ENCODE measurements at regions not wholly inside any gene's neighbourhood (a gene's known extent, or its start where the extent isn't known, plus 50 kb on each side); places are given as distances from the start of the nearest gene placed in this dataset.
"Not testable (repeated sequence)": the region's sequence is repeated elsewhere in the genome, so short reads cannot be mapped to it uniquely, and the experiment has no call there.

DNA sequence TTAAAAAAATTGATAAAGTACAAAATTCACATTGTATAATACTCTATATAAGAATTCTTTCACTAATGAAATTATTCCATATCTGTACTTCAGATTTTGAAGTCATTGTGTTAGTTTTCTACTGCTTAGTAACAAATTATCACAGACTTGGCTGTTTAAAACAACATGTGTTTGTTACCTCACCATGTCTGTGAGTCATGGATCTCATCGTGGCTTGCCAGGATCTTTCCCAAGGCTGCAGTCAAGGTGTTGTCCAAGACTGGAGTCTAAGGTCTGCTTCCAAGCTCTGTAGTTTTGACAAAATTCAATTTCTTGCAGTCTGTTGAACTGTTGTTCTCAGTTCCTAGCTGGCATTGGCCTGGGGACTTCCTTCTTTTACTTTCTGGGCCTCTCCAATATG, 1286.9 kb downstream of the ADGRL3 start:
- DNase-seq (ENCODE audit: low read depth in 4 of 4, low spot score in 3 of 4): no peak

DNA sequence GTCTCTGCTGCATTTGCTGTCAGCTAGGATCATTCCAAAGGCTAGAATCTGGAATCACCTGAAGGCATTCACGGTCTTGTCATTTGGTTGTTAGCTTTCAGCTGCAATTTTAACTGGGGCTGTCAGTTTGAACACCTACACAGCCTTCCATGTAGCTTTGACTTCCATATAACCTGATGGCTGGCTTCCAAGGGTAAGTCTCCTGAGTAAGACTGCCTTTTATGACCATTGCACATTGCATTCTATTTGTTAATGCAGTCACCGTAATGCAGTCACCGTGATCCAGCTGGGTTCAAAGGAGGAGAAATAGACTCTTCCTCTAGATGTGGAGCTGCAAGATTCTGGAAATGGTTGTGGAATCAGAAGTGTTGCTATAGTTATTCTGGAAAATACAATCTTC, 1284.2 kb downstream of the ADGRL3 start:
- no peak for DNase-seq (ENCODE audit: low read depth in 4 of 4, low spot score in 3 of 4)

DNA sequence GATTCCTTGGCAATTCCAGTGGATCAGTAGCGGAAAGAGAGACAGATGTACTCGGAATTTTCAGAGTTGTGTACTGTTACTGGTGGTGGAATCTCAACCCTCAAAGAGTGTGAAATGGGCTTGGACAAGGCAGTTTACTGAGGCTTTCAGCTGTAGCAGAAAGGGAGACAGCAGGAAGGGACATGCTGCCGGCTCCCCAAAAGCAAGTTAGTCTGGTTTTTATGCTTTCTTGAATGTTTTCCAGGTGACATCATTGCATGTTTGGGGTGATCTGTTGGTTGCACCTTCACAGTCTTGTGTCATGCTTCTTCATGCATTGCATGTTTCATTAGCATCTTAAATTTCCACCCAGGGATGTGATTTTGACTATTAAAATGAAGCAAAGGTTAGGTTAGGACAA, 1282.2 kb downstream of the ADGRL3 start:
- DNase-seq (ENCODE audit: low read depth in 4 of 4, low spot score in 3 of 4): no peak

DNA sequence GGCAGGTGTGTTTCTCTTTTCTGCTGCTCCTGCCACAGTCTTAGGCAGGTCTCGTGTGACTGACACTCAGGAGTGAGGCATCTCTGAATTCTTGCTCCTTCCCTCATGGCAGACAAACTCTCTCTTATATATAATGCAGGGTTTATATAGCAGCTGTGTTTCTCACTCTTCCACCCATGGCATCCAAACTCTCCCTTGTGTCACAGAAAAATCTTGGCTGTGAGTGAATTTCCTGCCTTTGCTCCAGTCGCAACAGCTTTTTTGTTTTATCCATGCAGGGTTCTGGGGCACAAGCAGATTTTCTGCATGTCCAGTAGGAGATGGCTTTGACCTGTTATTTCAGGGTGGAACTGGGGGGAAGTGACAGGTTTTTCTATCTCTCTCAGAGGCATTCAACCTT, 1275.5 kb downstream of the ADGRL3 start:
- no peak for DNase-seq (ENCODE audit: low read depth in 4 of 4, low spot score in 3 of 4)

DNA sequence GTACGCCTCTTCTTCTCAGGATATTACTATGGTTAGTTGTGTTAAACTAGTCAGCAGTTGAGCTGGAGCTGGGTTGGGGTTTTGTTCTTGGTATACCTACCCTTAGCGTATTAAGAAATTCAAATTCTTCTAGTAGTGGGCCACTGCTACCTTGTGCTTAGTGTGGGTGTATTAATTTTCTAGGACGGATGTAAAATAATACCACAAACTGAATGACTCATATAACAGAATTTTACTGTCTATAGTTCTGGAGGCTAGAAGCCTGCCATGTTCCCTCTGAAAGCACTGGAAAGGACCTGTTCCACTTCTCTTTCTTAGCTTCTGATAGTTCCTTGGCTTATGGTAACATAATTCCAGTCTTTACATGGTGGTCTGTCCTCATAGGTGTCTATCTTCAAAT, 1274.7 kb downstream of the ADGRL3 start:
- no peak for DNase-seq (ENCODE audit: low read depth in 4 of 4, low spot score in 3 of 4)

DNA sequence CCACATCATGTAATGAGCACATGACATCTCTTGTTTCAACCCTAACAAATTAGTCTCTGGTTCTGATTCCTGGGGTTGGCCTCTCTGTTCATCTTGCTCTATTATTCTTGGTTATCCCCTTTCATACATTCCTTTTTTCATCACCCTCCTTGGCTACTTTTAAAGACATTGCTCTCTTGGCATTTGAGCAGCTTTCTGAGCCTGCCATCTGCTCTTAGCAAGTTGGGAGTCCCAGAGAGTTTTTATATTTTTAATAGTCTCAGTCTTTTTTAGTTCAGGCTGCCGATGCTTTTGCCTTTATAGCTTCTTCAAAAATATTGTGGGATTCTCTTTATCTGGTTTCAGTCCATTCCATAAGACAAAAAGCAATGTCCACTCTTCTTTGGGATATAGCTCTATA, 1270.9 kb downstream of the ADGRL3 start:
- DNase-seq (ENCODE audit: low read depth in 4 of 4, low spot score in 3 of 4): no peak

DNA sequence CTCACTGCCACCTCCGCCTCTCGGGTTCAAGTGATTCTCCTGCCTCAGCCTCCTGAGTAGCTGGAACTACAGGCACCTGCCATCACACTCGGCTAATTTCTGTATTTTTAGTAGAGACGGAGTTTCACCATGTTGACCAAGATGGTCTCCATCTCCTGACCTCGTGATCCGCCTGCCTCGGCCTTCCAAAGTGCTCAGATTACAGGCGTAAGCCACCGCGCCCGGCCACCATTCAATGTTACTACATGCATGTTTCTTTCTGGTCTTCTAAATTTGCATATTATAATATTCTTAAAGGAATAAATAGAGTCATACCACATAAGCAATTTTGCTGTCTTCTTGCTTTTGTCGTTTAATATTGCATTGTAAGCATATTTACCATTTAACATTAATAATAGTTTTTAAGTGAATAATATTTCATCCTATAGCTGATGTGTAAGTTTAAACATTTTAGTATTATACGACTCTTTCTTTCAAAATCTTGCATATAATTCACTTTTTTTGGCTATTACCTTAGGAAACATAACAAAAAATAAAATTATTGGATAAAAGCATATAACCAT, 1270.4 kb downstream of the ADGRL3 start:
- DNase-seq (ENCODE audit: low read depth in 4 of 4, low spot score in 3 of 4): no peak

DNA sequence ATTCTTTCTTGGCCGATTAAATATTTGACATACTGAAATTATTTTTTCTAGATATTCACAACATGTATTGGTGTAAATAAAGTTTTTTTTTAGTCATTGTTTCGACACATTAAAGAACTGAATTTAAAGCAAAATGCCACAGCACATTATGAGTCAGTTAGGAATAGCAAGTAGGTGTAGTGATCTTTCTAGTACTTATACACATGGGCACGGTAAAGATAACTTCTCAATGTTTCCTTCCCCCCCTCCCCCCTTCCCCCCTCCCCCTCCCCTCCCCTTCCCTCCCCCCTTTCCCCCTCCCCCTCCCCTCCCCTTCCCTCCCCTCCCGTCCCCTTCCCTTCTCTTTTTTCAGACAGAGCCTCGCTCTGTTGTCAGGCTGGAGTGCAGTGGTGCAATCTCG, 1269.9 kb downstream of the ADGRL3 start:
- DNase-seq (ENCODE audit: low read depth in 4 of 4, low spot score in 3 of 4): no peak

DNA sequence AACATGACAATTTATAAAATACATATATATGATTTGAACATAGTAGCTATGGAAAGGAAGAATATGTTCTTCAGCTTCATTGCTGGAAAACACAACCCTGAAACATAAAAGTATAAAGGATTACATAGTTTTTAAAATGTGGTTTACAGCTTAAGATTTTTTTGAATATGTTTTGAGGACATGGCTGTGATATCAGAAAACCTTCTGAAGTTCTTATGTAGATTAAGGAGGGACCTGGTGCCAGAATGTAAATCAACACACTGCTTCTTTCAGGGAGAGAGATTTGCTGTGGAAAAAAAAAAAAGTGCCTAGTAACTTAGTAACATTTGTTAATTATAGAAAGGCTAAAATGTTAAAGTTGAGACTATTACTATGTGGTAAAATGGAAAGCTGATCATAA, 1261.8 kb downstream of the ADGRL3 start:
- no peak for DNase-seq (ENCODE audit: low read depth in 4 of 4, low spot score in 3 of 4)

DNA sequence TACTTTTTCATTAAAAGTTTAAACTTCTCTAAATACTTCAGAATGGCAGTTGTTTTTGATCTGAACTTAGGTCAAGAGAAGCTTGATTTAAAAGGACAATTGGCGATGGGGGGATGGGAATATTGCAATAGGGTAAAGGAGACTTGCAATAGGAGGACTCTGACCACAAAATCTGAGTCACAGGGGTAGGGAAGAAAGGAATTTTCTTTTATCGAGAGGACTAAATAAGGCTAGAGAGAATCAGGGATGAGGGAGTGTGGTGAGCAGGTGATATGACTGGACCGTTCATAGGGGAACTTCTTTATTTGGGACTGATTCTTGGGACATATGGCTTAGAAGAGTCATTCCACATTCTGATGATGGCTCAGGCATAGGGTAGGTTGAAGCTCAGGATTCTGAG, 1260.2 kb downstream of the ADGRL3 start:
- DNase-seq (ENCODE audit: low read depth in 4 of 4, low spot score in 3 of 4): no peak

DNA sequence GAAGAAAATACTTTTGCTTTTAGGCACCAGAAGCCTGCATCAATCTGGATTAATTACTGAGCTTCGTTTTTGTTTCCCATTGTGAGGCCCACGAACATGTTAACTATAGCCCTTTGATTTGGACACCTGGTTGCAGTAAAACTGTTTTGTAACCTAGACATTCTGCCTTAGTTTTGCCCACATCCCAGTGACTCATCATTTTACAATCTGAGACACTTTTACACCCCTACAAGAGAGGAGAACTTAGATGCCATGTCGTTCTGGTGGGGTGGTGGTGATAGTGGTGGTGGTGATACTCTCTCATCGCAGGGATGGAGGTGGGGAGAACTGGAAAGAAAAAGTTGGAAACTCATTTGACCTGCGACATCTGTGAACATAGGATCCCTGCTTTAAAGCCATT, 1257.2 kb downstream of the ADGRL3 start:
- DNase-seq (ENCODE audit: low read depth in 4 of 4, low spot score in 3 of 4): no peak

DNA sequence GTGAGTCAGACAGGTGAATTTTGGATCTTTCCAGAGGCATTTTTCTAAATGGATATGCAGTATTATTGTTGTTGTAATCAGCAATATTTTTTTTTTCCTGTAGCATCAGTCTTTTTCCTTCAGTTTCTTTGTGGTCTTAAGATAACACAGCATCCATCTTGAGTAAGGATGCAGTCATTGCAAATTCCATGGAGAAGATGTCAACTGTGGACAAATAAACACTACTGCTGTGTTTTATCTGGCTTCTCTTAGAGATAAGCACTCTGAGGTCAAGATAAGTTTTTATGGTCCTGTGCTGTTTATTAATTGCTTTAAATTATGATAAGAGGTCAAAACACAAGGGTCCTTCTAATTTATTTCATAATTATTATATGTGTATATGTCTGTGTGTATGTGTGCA, 1255.7 kb downstream of the ADGRL3 start:
- no peak for DNase-seq (ENCODE audit: low read depth in 4 of 4, low spot score in 3 of 4)

DNA sequence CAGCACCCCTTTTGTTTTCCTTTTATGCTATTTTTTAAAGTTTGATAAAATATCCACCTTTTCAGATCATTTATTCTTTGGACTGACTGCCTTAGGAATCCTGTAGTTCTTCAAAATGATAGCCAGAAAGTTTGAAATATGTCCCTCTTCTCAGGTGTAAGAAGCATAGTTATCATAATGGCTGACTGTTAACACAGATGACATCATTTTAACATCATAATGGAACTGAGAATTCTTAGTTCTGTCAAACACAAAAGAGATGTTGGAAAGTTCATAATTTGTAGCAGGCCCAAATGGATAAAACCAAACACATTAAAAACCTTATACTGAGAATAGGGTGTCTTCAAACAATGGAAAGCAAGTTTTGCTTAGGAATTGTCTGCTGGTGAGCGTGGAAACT, 1254.4 kb downstream of the ADGRL3 start:
- no peak for DNase-seq (ENCODE audit: low read depth in 4 of 4, low spot score in 3 of 4)

DNA sequence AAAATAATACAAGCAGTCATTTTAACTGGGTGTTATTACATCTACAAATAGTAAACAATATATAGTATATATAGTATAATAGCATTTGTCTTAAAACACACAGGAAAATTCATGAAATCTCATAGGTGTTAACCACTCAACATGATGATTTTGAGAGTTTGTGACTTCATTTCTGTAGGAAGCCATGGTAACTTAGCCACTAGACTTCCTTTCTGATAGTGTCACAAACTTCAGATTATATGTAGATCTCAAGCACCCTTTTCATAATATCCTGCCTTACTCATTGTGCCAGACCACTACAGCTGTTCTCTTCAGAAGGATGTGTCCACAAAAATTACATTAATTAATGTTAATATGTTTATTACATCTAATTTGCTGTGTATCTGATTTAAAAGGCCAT, 1250.6 kb downstream of the ADGRL3 start:
- no peak for DNase-seq (ENCODE audit: low read depth in 4 of 4, low spot score in 3 of 4)

DNA sequence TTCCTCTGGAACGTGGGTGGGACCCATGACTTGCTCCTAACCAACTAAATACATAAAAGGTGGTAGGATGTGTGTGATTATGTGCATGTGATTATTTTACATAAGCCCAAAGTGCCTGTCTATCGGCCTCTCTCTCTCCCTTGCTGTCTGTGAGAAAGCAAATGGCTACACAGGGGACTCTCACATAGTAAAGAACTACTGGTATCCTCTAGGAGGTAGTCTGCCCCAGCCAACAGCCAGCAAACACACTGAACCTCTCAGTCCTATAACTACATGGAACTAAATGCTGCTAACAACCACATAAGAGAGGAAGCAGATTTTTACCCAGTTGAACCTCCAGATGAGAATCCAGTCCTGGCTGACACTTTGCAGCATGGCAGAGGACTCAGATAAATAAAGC, 1249.4 kb downstream of the ADGRL3 start:
- DNase-seq (ENCODE audit: low read depth in 4 of 4, low spot score in 3 of 4): no peak

DNA sequence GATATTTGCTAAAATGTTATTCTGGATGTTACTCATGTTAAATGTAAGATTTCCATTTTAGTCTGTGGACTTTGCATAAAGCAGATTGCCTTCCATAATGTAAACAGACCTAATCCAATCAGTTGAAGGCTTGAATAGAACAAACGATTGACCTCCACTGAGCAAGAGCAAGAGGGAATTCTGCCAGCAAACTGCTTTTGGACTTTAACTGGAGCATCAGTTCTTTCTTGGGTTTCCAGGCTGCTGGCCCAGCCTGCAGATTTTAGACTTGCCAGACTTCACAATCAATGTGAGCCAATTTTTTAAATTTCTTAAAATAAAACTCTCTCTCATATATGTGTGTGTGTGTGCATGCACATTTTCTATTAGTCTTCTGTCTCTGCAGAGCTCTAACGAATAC, 1248.8 kb downstream of the ADGRL3 start:
- no peak for DNase-seq (ENCODE audit: low read depth in 4 of 4, low spot score in 3 of 4)

DNA sequence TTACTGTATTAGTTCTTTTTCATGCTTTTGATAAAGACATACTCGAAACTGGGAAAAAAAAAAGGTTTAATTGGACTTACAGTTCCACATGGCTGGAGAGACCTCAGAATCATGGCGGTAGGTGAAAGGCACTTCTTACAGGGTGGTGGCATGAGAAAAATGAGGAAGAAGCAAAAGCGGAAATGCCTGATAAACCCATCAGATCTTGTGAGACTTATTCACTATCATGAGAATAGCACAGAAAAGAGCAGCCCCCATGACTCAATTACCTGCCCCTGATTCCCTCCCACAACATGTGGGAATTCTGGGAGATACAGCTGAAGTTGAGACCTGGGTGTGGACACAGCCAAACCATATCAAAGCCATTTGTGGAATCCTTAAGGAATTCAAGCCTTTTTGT, 1238.9 kb downstream of the ADGRL3 start:
- DNase-seq (ENCODE audit: low read depth in 4 of 4, low spot score in 3 of 4): no peak

DNA sequence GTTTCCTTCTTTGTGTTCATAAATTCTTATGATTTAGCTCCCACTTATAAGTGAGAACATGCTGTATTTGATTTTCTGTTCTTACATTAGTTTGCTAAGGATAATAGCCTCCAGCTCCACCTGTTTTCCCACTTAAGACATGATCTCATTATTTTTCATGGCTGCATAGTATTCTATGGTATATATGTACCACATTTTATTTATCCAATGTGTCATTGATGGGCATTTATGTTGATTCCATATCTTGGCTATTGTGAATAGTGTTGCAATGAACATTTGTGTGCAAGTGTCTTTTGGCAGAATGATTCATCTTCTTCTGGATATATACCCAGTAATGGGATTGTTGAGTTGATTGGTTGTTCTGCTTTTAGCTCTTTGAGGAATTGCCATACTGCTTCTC, 1234.8 kb downstream of the ADGRL3 start:
- no peak for DNase-seq (ENCODE audit: low read depth in 4 of 4, low spot score in 3 of 4)

DNA sequence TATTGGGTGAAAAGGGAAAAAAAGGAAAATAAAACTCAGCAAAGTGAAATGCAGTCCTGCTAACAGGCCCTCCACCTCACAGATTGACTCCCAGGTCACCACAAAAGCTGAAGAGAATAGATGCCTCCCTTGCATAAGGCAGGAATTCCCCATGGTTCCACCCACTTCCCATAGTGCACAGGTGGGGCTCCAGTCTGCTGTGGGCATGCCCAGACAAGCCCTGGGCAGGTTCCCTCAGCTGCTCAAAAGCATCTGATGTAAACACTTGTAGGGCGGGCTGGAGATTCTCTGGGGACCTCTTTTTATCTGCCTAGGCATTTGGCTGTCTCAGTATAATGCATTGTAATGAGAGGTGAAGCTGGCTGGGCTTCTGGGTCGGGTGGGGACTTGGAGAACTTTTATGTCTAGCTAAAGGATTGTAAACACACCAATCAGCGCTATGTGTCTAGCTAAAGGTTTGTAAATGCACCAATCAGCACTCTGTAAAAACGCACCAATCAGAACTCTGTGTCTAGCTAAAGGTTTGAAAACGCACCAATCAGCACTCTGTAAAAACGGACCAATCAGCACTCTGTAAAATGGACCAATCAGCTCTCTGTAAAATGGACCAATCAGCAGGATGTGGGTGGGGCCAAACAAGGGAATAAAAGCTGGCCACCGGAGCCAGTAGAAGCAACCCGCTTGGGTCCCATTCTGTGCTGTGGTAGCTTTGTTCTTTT, 1231.5 kb downstream of the ADGRL3 start:
- DNase-seq (ENCODE audit: low read depth in 4 of 4, low spot score in 3 of 4): not testable (repeated sequence)

DNA sequence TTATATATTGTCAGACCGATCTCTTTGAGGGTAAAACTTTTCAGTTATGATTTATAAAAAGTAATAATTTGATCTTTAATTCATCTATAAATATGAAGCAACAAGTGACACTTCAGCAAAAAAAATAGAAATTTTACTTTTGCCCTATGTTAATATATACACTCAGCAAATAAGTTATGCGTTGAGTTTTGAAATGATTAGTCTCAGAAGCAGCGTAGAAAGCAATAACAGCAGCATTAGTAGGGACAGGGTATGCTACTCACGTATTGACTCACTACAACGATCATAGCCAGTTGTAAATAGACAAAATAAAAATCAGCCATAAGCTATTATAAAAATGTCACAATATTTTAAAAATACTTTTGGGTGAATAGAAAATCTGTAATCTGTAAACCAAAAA, 1229.2 kb downstream of the ADGRL3 start:
- no peak for DNase-seq (ENCODE audit: low read depth in 4 of 4, low spot score in 3 of 4)

DNA sequence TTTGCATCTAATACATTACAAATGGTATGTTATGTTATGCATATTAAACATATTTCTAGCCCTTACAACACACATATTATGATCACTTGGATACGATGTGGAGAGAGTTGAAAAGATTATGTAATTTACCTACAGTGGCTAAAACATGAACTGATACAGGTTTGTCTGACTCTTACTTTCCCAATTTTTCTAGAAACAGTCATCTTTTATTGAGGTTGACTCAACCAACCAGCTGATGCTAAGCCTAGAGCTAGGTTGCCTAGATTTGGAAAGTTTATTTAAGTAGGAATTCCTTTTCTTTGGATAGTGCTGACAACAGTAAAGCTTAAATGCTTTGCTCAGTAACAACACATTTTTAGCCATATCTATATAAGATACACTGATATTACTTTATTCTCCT, 1215.1 kb downstream of the ADGRL3 start:
- DNase-seq (ENCODE audit: low read depth in 4 of 4, low spot score in 3 of 4): no peak

DNA sequence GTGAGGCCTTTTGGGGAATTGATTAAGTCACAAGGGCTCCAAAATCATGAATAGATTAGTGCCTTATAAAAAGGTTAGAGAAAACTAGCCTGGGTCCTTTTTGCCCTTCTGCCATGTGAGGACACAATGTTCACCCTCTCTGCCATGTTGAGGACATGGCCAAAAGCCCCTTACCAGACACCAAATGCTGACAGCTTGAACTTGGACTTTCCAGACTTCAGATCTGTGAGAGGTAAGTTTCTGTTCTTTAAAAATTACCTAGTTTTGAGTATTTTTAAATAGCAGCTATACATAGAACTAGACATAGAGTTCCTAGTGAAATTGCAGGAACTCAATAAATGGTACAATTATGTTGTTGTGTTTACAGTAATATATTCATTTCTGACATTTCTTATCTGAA, 1214.4 kb downstream of the ADGRL3 start:
- DNase-seq (ENCODE audit: low read depth in 4 of 4, low spot score in 3 of 4): no peak

Data from left renal pelvis (tissue), 4 donors.